HepG2 (cell line): ENCODE measurements at regions not wholly inside any gene's neighbourhood (a gene's known extent, or its start where the extent isn't known, plus 50 kb on each side); places are given as distances from the start of the nearest gene placed in this dataset.

ENCODE experiments used
- ATAC-seq: fragments of 200-7000 bp; cut with Tn5 transposase; 3 replicates; pipeline ENCODE4 v1.9.1; 2020; ENCODE audit warnings: mild to moderate bottlenecking, moderate library complexity
- BruUV-seq: library from RNA; stranded (reverse); fragments of 400-500 nt; replicated peaks from 2 replicates; lab custom pipeline; 2021; lab: Mats Ljungman, UMichigan
- CTCF ChIA-PET: fragments of 300-600 bp; formaldehyde crosslinking; extraction: SDS; loops from one replicate; lab custom pipeline; 2021; ENCODE audit warnings: low total read pairs, inconsistent platforms, low intra/inter-chr PET ratio; lab: Yijun Ruan, JAX
- POLR2A ChIA-PET: fragments of 350-600 bp; sonication (Branson Sonifier 250); formaldehyde crosslinking; loops from one replicate; lab custom pipeline; 2020; ENCODE audit warnings: antibody characterized with exemption, inconsistent platforms; lab: Yijun Ruan, JAX
- DNase-seq: peaks from one replicate; pipeline ENCODE4 v3.0.0-alpha.2; 2015; ENCODE audit warnings: low spot score
- FAIRE-seq: peaks from 3 replicates; lab custom pipeline; 2011; peaks lifted over from hg19 to GRCh38; lab: Jason Lieb, UNC
- H2AFZ ChIP-seq: one replicate; pipeline ENCODE4 v1.6.1; 2011; ENCODE audit warnings: low read length, inconsistent platforms
- H3K27ac ChIP-seq: fragments of 300-600 bp; 3 replicates; pipeline ENCODE4 v1.8.0; 2011; ENCODE audit warnings: mixed run types, mild to moderate bottlenecking, mixed read lengths, low read length, inconsistent platforms; ENCODE audit not compliant: insufficient read depth; ENCODE audit errors: extremely low read length
- H3K27me3 ChIP-seq, 2 experiments: fragments of 200-600 bp in 1 of 2; 2 replicates in 1 of 2; 3 replicates in 1 of 2; pipeline versions ENCODE4 v1.6.0 to v1.8.0; 2011; ENCODE audit warnings: low read length in 2 of 2, mild to moderate bottlenecking in 2 of 2, moderate library complexity in 2 of 2, inconsistent platforms in 1 of 2; ENCODE audit not compliant: insufficient read depth in 2 of 2, control insufficient read depth in 1 of 2
- H3K36me3 ChIP-seq, 2 experiments: fragments of 200-600 bp in 1 of 2; replicated peaks in 1 of 2; 2 replicates in 1 of 2; 3 replicates in 1 of 2; pipeline versions ENCODE4 v1.5.1 to v1.8.0; 2011; ENCODE audit warnings: low read length in 2 of 2, inconsistent platforms in 1 of 2; ENCODE audit not compliant: insufficient read depth in 2 of 2, control insufficient read depth in 1 of 2
- H3K4me1 ChIP-seq: 2 replicates; pipeline ENCODE4 v1.5.1; 2012; ENCODE audit warnings: low read length, inconsistent platforms; ENCODE audit not compliant: insufficient read depth
- H3K4me2 ChIP-seq: 2 replicates; pipeline ENCODE4 v1.6.0; 2011; ENCODE audit warnings: low read depth, low read length, inconsistent platforms
- H3K4me3 ChIP-seq, 3 experiments: fragments of 200-600 bp in 1 of 3; sonication (generic), shearing (Covaris generic) in 1 of 3; replicated peaks in 1 of 3; 2 replicates each; pipeline ENCODE4 v1.5.1; 2011 to 2016; ENCODE audit warnings: low read length in 3 of 3, inconsistent platforms in 2 of 3, low read depth in 2 of 3, mild to moderate bottlenecking in 2 of 3, control low read depth in 1 of 3, mixed read lengths in 1 of 3; ENCODE audit not compliant: insufficient read depth in 1 of 3
- H3K79me2 ChIP-seq: one replicate; pipeline ENCODE4 v1.6.1; 2011; ENCODE audit warnings: low read length, inconsistent platforms; ENCODE audit not compliant: insufficient read depth
- H3K9ac ChIP-seq: 2 replicates; pipeline ENCODE4 v1.6.0; 2011; ENCODE audit warnings: mild to moderate bottlenecking, low read depth, low read length, inconsistent platforms; ENCODE audit not compliant: insufficient read depth
- H3K9me3 ChIP-seq: 2 replicates; pipeline ENCODE4 v1.5.1; 2012; ENCODE audit warnings: mild to moderate bottlenecking, low read length
- H4K20me1 ChIP-seq: 2 replicates; pipeline ENCODE4 v1.6.0; 2011; ENCODE audit warnings: inconsistent platforms, mild to moderate bottlenecking, low read length, moderate library complexity; ENCODE audit not compliant: insufficient read depth
- BHLHE40 ChIP-seq: IDR thresholded peaks from 2 replicates; pipeline ENCODE4 v1.6.1; 2011; ENCODE audit warnings: low read length, improper control_type of control experiment
- HMG20A ChIP-seq: IDR thresholded peaks from 2 replicates; pipeline ENCODE4 v1.6.1; 2016; ENCODE audit warnings: borderline replicate concordance
- HMGA1 ChIP-seq: sonication (generic); formaldehyde crosslinking; conservative IDR thresholded peaks from 2 replicates; pipeline ENCODE4 v1.4.0; 2020; ENCODE audit warnings: missing genetic modification reagents
- HOXA7 ChIP-seq: sonication (generic); formaldehyde crosslinking; IDR thresholded peaks from 2 replicates; pipeline ENCODE4 v1.8.1; 2022; ENCODE audit warnings: mild to moderate bottlenecking, missing genetic modification reagents, moderate library complexity
- MTA1 ChIP-seq: sonication (generic); formaldehyde crosslinking; IDR thresholded peaks from 2 replicates; pipeline ENCODE4 v1.4.0; 2020; ENCODE audit warnings: missing genetic modification reagents, mild to moderate bottlenecking, borderline replicate concordance
- NR2F2 ChIP-seq: IDR thresholded peaks from 2 replicates; pipeline ENCODE4 v1.6.1; 2012; ENCODE audit warnings: low read depth, inconsistent platforms, borderline replicate concordance
- POGZ ChIP-seq: sonication (generic); formaldehyde crosslinking; IDR thresholded peaks from 2 replicates; pipeline ENCODE4 v1.4.0; 2020; ENCODE audit warnings: mild to moderate bottlenecking, missing genetic modification reagents
- SIN3B ChIP-seq: fragments of 150-350 bp; IDR thresholded peaks from 2 replicates; pipeline ENCODE4 v1.6.1; 2014; ENCODE audit warnings: low read length
- TCF7 ChIP-seq: sonication (generic); IDR thresholded peaks from 2 replicates; pipeline ENCODE4 v1.6.1; 2016; ENCODE audit warnings: antibody characterized with exemption, low read depth
- ZNF570 ChIP-seq: sonication (generic); formaldehyde crosslinking; IDR thresholded peaks from 2 replicates; pipeline ENCODE4 v1.4.0; 2020; ENCODE audit warnings: mild to moderate bottlenecking, missing genetic modification reagents, borderline replicate concordance
- ZNF75D ChIP-seq: sonication (generic); formaldehyde crosslinking; IDR thresholded peaks from 2 replicates; pipeline ENCODE4 v1.8.1; 2023; ENCODE audit warnings: missing genetic modification reagents, mild to moderate bottlenecking, borderline replicate concordance
- ZSCAN20 ChIP-seq: sonication (generic); formaldehyde crosslinking; IDR thresholded peaks from 2 replicates; pipeline ENCODE4 v1.4.0; 2020; ENCODE audit warnings: missing genetic modification reagents, mild to moderate bottlenecking, borderline replicate concordance
- WGBS: methylation state at CpG from one replicate; pipeline ENCODE4 v1.1.6; 2017; ENCODE audit warnings: low lambda C conversion rate; 5-methylcytosine and 5-hydroxymethylcytosine counted together
- in situ Hi-C: cut with HindIII; loops from 2 replicates; pipeline ENCODE4 v1.10.0; 2017; ENCODE audit warnings: low pct_unique_long_range_greater_than_20kb; ENCODE audit not compliant: extremely low pct_ligation_motif_present
- intact Hi-C: fragments of 100-400 bp; cut with micrococcal nuclease; formaldehyde crosslinking; loops from one replicate; pipeline ENCODE4 v1.10.0; 2022; ENCODE audit not compliant: unreplicated experiment
- TF ChIP-seq, protein P1 (sequence below): sonication (generic); formaldehyde crosslinking; IDR thresholded peaks from 2 replicates; pipeline ENCODE4 v1.4.0; 2020; ENCODE audit warnings: missing genetic modification reagents
- TF ChIP-seq, protein P2 (sequence below): sonication (generic); formaldehyde crosslinking; IDR thresholded peaks from 2 replicates; pipeline ENCODE4 v1.5.0; 2020; ENCODE audit warnings: missing genetic modification reagents
- TF ChIP-seq, protein P3 (sequence below): IDR thresholded peaks from 2 replicates; pipeline ENCODE4 v1.6.1; 2016

DNA sequence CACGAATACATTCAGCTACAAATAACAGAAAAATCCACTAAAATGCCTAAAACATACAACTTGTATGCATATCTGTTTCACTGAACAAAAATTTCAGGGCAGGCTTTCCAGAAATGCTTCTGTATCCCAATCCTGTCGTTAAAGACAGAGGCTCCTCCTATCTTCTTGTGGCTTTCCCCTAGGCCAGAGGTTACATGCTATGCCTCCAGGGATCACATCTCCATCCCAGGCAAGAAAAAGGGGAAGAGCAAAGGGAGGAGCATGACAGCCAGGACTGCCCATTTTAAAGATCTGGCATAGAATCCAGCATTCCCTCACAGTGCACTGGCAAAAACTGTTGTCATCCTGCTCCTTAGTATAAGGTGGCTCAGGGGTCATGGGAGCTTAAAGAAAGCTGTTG lies 268.7 kb upstream of the SETBP1 start:
- TF ChIP-seq NR2F2 = no peak
- TF ChIP-seq MTA1 (CRISPR knock-in tag) = no peak
- TF ChIP-seq, protein P1, sequence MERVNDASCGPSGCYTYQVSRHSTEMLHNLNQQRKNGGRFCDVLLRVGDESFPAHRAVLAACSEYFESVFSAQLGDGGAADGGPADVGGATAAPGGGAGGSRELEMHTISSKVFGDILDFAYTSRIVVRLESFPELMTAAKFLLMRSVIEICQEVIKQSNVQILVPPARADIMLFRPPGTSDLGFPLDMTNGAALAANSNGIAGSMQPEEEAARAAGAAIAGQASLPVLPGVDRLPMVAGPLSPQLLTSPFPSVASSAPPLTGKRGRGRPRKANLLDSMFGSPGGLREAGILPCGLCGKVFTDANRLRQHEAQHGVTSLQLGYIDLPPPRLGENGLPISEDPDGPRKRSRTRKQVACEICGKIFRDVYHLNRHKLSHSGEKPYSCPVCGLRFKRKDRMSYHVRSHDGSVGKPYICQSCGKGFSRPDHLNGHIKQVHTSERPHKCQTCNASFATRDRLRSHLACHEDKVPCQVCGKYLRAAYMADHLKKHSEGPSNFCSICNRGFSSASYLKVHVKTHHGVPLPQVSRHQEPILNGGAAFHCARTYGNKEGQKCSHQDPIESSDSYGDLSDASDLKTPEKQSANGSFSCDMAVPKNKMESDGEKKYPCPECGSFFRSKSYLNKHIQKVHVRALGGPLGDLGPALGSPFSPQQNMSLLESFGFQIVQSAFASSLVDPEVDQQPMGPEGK (CRISPR knock-in tag) = no peak
- no peak for TF ChIP-seq HMGA1
- no peak for TF ChIP-seq HMG20A (CRISPR knock-in tag)
- TF ChIP-seq ZNF570 (CRISPR knock-in tag) = no peak
- TF ChIP-seq TCF7 = no peak
- no peak for TF ChIP-seq HOXA7 (CRISPR knock-in tag)
- TF ChIP-seq, protein P2, sequence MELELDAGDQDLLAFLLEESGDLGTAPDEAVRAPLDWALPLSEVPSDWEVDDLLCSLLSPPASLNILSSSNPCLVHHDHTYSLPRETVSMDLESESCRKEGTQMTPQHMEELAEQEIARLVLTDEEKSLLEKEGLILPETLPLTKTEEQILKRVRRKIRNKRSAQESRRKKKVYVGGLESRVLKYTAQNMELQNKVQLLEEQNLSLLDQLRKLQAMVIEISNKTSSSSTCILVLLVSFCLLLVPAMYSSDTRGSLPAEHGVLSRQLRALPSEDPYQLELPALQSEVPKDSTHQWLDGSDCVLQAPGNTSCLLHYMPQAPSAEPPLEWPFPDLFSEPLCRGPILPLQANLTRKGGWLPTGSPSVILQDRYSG (CRISPR knock-in tag) = no peak
- TF ChIP-seq SIN3B = no peak
- TF ChIP-seq, protein P3, sequence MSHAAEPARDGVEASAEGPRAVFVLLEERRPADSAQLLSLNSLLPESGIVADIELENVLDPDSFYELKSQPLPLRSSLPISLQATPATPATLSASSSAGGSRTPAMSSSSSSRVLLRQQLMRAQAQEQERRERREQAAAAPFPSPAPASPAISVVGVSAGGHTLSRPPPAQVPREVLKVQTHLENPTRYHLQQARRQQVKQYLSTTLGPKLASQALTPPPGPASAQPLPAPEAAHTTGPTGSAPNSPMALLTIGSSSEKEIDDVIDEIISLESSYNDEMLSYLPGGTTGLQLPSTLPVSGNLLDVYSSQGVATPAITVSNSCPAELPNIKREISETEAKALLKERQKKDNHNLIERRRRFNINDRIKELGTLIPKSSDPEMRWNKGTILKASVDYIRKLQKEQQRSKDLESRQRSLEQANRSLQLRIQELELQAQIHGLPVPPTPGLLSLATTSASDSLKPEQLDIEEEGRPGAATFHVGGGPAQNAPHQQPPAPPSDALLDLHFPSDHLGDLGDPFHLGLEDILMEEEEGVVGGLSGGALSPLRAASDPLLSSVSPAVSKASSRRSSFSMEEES = no peak
- no peak for TF ChIP-seq BHLHE40
- TF ChIP-seq ZNF75D (CRISPR knock-in tag) = no peak
- no peak for TF ChIP-seq POGZ (CRISPR knock-in tag)
- no peak for TF ChIP-seq ZSCAN20
- no peak for ATAC-seq
- H2AFZ ChIP-seq = no peak overlapping the region
- CTCF ChIA-PET = no interaction called here
- POLR2A ChIA-PET = no interaction called here
- H3K27ac ChIP-seq = no peak overlapping the region
- no peak for FAIRE-seq
- no peaks in the 10 kb centered on the region for H3K4me1 ChIP-seq
- no peak for DNase-seq
- intact Hi-C loops = no loop called here
- H3K9me3 ChIP-seq = peaks cover 72% of the 10 kb centered on the region
- H3K79me2 ChIP-seq = no peaks in the 10 kb centered on the region
- no peak overlapping the region for H3K4me2 ChIP-seq
- in situ Hi-C loops = no loop called here
- H3K27me3 ChIP-seq = no peaks in the 10 kb centered on the region
- WGBS = 3% methylated on average over 2 of the region's 2 CpGs
- H3K36me3 ChIP-seq = no peaks in the 10 kb centered on the region
- H3K9ac ChIP-seq = no peak overlapping the region
- no peak overlapping the region for H3K4me3 ChIP-seq
- no TSS peak for BruUV-seq
- H4K20me1 ChIP-seq = no peaks in the 10 kb centered on the region
